Bronchial epithelial cell (primary cell): ENCODE measurements at regions not wholly inside any gene's neighbourhood (a gene's known extent, or its start where the extent isn't known, plus 50 kb on each side); places are given as distances from the start of the nearest gene placed in this dataset.

ENCODE experiments used
- DNase-seq: peaks from one replicate; pipeline ENCODE4 v3.0.0-alpha.2; 2010; ENCODE audit warnings: low read depth
- FAIRE-seq: peaks from 2 replicates; lab custom pipeline; 2011; peaks lifted over from hg19 to GRCh38; lab: Jason Lieb, UNC
- H3K27me3 ChIP-seq: 2 replicates; pipeline ENCODE4 v1.5.1; 2011; ENCODE audit warnings: low read length; ENCODE audit not compliant: control insufficient read depth, insufficient read depth
- H3K36me3 ChIP-seq: 2 replicates; pipeline ENCODE4 v1.5.1; 2011; ENCODE audit warnings: low read length; ENCODE audit not compliant: control insufficient read depth, insufficient read depth
- H3K4me3 ChIP-seq: 2 replicates; pipeline ENCODE4 v1.5.1; 2011; ENCODE audit warnings: mild to moderate bottlenecking, low read depth, low read length, control low read depth
- TF ChIP-seq, protein P1 (sequence below): IDR thresholded peaks from 2 replicates; pipeline ENCODE4 v1.5.1; 2011; ENCODE audit warnings: mild to moderate bottlenecking, moderate library complexity, low read length, control low read depth, inconsistent platforms; ENCODE audit not compliant: insufficient read depth, severe bottlenecking

DNA sequence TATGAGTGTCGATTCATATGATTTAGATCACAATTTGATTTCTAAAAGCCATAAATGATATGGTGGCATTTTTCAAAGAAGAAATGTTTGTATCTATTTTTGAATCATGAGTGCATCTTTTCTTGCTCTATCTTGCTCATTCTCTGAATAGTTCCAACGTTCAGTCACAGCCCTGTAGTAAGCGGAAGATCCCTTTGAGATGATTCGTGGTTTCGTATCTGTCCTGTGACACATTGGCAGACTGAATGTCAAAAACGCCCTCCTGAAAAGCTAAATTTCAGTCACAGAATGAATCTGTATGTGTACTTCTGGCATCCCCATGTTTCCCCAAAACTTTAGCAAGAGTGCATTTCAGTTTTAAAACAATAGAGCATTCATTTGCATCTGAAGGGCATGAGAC lies 1066.9 kb upstream of the TENM3 start:
- no peak for DNase-seq
- TF ChIP-seq, protein P1, sequence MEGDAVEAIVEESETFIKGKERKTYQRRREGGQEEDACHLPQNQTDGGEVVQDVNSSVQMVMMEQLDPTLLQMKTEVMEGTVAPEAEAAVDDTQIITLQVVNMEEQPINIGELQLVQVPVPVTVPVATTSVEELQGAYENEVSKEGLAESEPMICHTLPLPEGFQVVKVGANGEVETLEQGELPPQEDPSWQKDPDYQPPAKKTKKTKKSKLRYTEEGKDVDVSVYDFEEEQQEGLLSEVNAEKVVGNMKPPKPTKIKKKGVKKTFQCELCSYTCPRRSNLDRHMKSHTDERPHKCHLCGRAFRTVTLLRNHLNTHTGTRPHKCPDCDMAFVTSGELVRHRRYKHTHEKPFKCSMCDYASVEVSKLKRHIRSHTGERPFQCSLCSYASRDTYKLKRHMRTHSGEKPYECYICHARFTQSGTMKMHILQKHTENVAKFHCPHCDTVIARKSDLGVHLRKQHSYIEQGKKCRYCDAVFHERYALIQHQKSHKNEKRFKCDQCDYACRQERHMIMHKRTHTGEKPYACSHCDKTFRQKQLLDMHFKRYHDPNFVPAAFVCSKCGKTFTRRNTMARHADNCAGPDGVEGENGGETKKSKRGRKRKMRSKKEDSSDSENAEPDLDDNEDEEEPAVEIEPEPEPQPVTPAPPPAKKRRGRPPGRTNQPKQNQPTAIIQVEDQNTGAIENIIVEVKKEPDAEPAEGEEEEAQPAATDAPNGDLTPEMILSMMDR = no peak
- no peak for FAIRE-seq
- H3K4me3 ChIP-seq = no peak overlapping the region
- no peaks in the 10 kb centered on the region for H3K27me3 ChIP-seq
- no peaks in the 10 kb centered on the region for H3K36me3 ChIP-seq

DNA sequence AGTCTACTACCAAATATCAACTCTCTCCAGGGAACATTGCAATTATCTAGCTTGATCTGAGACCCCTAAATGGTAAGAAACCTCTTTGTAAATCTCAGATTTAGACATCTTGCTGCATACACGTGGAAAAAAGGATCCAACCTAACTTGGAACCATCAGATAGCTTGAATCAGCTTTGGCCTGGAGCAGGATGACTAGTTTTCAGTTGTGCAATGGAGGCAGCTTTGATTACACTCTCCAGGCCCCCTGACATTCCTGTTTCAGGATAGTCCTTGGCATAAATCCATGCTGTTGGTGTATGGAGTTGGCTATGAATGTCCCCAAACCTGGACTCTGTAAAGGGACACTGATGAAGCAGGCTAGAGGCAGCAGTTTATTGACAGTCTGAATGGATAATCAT lies 1061.9 kb upstream of the TENM3 start:
- Histone ChIP-seq H3K27me3 (no peaks in the 10 kb centered on the region), H3K36me3 (no peaks in the 10 kb centered on the region), H3K4me3 (no peak overlapping the region)
- no peak for FAIRE-seq
- TF ChIP-seq, protein P1 = no peak
- DNase-seq = peak; percentile 25

DNA sequence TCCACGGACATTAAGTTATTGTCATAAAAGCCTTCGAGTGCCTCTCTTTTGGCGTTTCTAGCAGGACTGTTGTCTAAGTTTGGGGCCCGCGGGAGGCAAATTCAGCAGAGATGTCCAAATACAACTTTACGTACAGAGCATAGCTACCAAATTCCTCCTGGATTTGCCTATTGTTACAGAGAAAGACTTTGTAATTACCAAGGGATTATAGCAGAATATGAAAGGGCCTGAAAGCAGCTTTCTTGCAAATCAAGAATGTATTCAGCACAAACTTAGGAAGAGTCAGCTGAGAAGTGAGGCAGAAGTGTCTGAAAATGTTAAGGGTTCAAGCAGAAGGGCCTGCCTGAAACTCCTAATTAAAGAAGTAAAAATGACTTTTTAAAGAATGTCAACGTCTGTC lies 1053.5 kb upstream of the TENM3 start:
- TF ChIP-seq, protein P1 = no peak
- no peak for FAIRE-seq

DNA sequence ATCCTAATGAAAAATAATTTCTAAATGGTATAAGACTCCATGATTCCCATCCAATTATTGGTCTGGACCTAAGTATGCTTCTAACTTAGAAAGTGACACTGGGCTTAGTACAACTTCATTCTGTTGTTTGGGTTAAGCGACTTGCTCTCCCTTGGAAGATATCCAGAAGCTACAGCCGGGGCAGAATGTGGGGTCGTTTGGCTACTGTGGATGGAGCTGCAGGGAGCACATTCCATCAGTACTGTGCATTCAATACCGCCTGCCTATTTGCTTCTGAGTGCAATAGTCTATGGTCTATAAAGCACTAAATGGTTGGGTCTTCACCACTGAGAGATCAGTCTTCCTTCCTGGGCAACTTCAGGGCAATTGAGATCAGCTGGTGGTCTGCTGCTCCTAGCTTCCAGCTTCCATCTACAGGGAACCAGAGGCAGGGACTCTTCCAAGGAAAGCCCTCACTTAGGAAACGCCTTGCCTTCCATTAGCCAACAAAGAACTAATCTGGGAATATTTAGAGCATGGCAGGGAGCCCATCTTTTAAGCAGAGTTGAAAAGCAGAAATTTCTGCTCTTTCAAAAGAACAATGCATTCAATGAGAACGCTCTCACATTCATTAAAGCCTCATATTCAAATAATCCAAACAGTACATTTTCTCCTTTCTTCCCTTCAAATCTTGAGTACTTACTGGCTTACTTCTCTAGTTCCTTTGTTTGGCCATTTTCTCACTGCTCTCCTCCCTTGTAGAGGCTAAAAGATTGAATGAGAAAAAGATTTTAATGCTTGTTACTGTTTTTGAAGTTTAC lies 1049.9 kb upstream of the TENM3 start:
- TF ChIP-seq, protein P1 = no peak
- no peak overlapping the region for H3K4me3 ChIP-seq
- H3K27me3 ChIP-seq = no peaks in the 10 kb centered on the region
- DNase-seq (no peak), FAIRE-seq (no peak)
- H3K36me3 ChIP-seq = no peaks in the 10 kb centered on the region

More for the DNA sequence above, 1053.5 kb upstream of the TENM3 start:
- DNase-seq = no peak
- Histone ChIP-seq H3K27me3 (no peaks in the 10 kb centered on the region), H3K36me3 (no peaks in the 10 kb centered on the region), H3K4me3 (no peak overlapping the region)

DNA sequence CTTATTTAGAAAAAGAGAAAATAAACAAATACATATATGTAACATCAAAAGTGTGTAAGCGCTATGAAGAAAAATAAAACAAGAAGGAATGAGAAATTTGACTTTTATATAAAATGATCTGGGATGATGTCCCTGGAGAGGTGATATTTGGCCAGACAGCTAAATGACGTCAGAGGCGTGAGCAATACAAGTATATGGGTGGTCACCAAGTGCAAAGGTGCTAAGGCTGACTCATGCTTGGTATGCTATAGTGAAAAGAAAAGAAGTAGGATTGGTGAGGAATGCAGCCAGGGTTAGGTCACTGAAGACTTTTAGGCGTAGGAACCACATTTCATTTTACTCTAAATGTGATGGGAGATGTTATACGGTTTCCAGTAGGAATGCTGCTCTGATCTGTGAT lies 1049.1 kb upstream of the TENM3 start:
- no peak for DNase-seq
- no peak for FAIRE-seq

More for the DNA sequence above, 1049.1 kb upstream of the TENM3 start:
- TF ChIP-seq, protein P1 = no peak
- Histone ChIP-seq H3K27me3 (no peaks in the 10 kb centered on the region), H3K4me3 (no peak overlapping the region), H3K36me3 (no peaks in the 10 kb centered on the region)
